Peyer's patch (tissue), 4 donors: ENCODE measurements at regions not wholly inside any gene's neighbourhood (a gene's known extent, or its start where the extent isn't known, plus 50 kb on each side); places are given as distances from the start of the nearest gene placed in this dataset.

ENCODE experiments used
- CTCF ChIP-seq, 6 experiments: fragments of 450-650 bp in 4 of 6; fragments of 200-600 bp in 2 of 6; sonication (generic) in 1 of 6; IDR thresholded peaks; one replicate each; pipeline ENCODE4 v1.5.1; 2017 to 2019; ENCODE audit warnings: antibody characterized with exemption in 6 of 6, mild to moderate bottlenecking in 3 of 6, moderate library complexity in 1 of 6
- POLR2A ChIP-seq, 2 donors: fragments of 450-650 bp; IDR thresholded peaks; one replicate each; pipeline ENCODE4 v1.5.1; 2017; ENCODE audit warnings: antibody characterized with exemption in 2 of 2, mild to moderate bottlenecking in 2 of 2, moderate library complexity in 2 of 2

GRCh38 chr13:99072356-99072755, 94.5 kb upstream of the DOCK9 start:
- no peak for TF ChIP-seq POLR2A (IDR thresholded peaks at IDR 0.05)
- no peak for TF ChIP-seq CTCF (IDR thresholded peaks at IDR 0.05)
